ENCODE measurements at regions not wholly inside any gene's neighbourhood (a gene's known extent, or its start where the extent isn't known, plus 50 kb on each side); places are given as distances from the start of the nearest gene placed in this dataset.

- Histone ChIP-seq H3K4me3 (peak overlapping the region; percentile 29 to 50 (median 32)), H3K4me1 (replicated peaks in 1 of 2) (peaks cover 21 to 27% of the 10 kb centered on the region in 2 donors), H3K27ac (no peak overlapping the region)
- ATAC-seq (replicated peaks in 6 of 8), result peak in 3 of 8 experiments; percentile 28 to 44 (median 41)
- in situ Hi-C loops (cut with MboI; ENCODE audit: low pct_unique_long_range_greater_than_20kb in 2 of 9, low sequenced_read_pairs in 9 of 9, unreplicated experiment in 9 of 9), result no loop called here
- 18 to 90% (median 50%) methylated on average over 1 to 6 of the region's 6 CpGs; no CpG with 5 or more reads in 1 of the 10 experiments for WGBS, 10 experiments
These were observed 128.3 kb downstream of the AACS start for GRCh38 chr12:125193376-125194152.

- peak overlapping the region; percentile 29 to 50 (median 32) for H3K4me3 ChIP-seq
- 0 to 17% (median 0%) methylated on average over 2 to 14 of the region's 19 CpGs; no CpG with 5 or more reads in 2 of the 10 experiments for WGBS, 10 experiments
- in situ Hi-C loops (cut with MboI; ENCODE audit: low pct_unique_long_range_greater_than_20kb in 2 of 9, low sequenced_read_pairs in 9 of 9, unreplicated experiment in 9 of 9), result no loop called here
- H3K27ac ChIP-seq, result peak overlapping the region; percentile 75 to 85
- ATAC-seq (replicated peaks in 6 of 8), result peak; percentile 69 to 92 (median 84)
- peaks cover 24 to 28% of the 10 kb centered on the region in 2 donors for H3K4me1 ChIP-seq (replicated peaks in 1 of 2)
These were observed 129.0 kb downstream of the AACS start for GRCh38 chr12:125194163-125194773.

GRCh38 chr12:125194987-125195386 lies 129.8 kb downstream of the AACS start:
- Histone ChIP-seq H3K27ac (peak overlapping the region in 1 of 2 donors; percentile 85), H3K4me3 (peak overlapping the region in 4 of 5 donors; percentile 29 to 50 (median 40)), H3K4me1 (replicated peaks in 1 of 2) (peaks cover 19 to 21% of the 10 kb centered on the region in 2 donors)
- WGBS, 10 experiments, result 0 to 100% (median 69%) methylated on average over 2 to 7 of the region's 8 CpGs; no CpG with 5 or more reads in 1 of the 10 experiments
- in situ Hi-C loops (cut with MboI; ENCODE audit: low pct_unique_long_range_greater_than_20kb in 2 of 9, low sequenced_read_pairs in 9 of 9, unreplicated experiment in 9 of 9), result no loop called here
- peak in 1 of 8 experiments; percentile 20 for ATAC-seq (replicated peaks in 6 of 8)

GRCh38 chr12:125197326-125197725 lies 132.1 kb downstream of the AACS start:
- ATAC-seq (replicated peaks in 6 of 8), result no peak
- Histone ChIP-seq H3K4me3 (no peak overlapping the region), H3K27ac (no peak overlapping the region), H3K4me1 (replicated peaks in 1 of 2) (peaks cover 18 to 24% of the 10 kb centered on the region in 2 donors)
- in situ Hi-C loops (cut with MboI; ENCODE audit: low pct_unique_long_range_greater_than_20kb in 2 of 9, low sequenced_read_pairs in 9 of 9, unreplicated experiment in 9 of 9), result no loop called here
- WGBS, 10 experiments, result 13 to 100% (median 89%) methylated on average over 1 to 4 of the region's 4 CpGs; no CpG with 5 or more reads in 1 of the 10 experiments

GRCh38 chr12:125198652-125199051 lies 133.4 kb downstream of the AACS start:
- 4 to 20% (median 9%) methylated on average over 1 to 3 of the region's 4 CpGs; no CpG with 5 or more reads in 6 of the 10 experiments for WGBS, 10 experiments
- Histone ChIP-seq H3K27ac (no peak overlapping the region), H3K4me3 (no peak overlapping the region), H3K4me1 (replicated peaks in 1 of 2) (peaks cover 16 to 25% of the 10 kb centered on the region in 2 donors)
- in situ Hi-C loops (cut with MboI; ENCODE audit: low pct_unique_long_range_greater_than_20kb in 2 of 9, low sequenced_read_pairs in 9 of 9, unreplicated experiment in 9 of 9), result no loop called here
- ATAC-seq (replicated peaks in 6 of 8), result peak in 2 of 8 experiments; percentile 23 to 41

- no peak overlapping the region for H3K27ac ChIP-seq
- in situ Hi-C loops (cut with MboI; ENCODE audit: low pct_unique_long_range_greater_than_20kb in 2 of 9, low sequenced_read_pairs in 9 of 9, unreplicated experiment in 9 of 9), result no loop called here
- H3K4me1 ChIP-seq (replicated peaks in 1 of 2), result peaks cover 11 to 16% of the 10 kb centered on the region in 2 donors
- 36 to 100% (median 80%) methylated on average over 1 to 3 of the region's 3 CpGs; no CpG with 5 or more reads in 1 of the 10 experiments for WGBS, 10 experiments
- peak in 3 of 8 experiments; percentile 49 to 65 (median 60) for ATAC-seq (replicated peaks in 6 of 8)
- no peak overlapping the region for H3K4me3 ChIP-seq
These were observed 135.9 kb downstream of the AACS start for GRCh38 chr12:125201090-125201489.

GRCh38 chr12:125201940-125202339 lies 136.7 kb downstream of the AACS start:
- WGBS, 10 experiments, result 50 to 100% (median 100%) methylated on average over 1 to 2 of the region's 2 CpGs; no CpG with 5 or more reads in 5 of the 10 experiments
- ATAC-seq (replicated peaks in 6 of 8), result no peak
- H3K4me1 ChIP-seq (replicated peaks in 1 of 2), result peaks cover 11 to 16% of the 10 kb centered on the region in 2 donors
- H3K27ac ChIP-seq, result no peak overlapping the region
- in situ Hi-C loops (cut with MboI; ENCODE audit: low pct_unique_long_range_greater_than_20kb in 2 of 9, low sequenced_read_pairs in 9 of 9, unreplicated experiment in 9 of 9), result no loop called here
- H3K4me3 ChIP-seq, result no peak overlapping the region

- peaks cover 11 to 16% of the 10 kb centered on the region in 2 donors for H3K4me1 ChIP-seq (replicated peaks in 1 of 2)
- in situ Hi-C loops (cut with MboI; ENCODE audit: low pct_unique_long_range_greater_than_20kb in 2 of 9, low sequenced_read_pairs in 9 of 9, unreplicated experiment in 9 of 9), result no loop called here
- 20 to 100% (median 40%) methylated on average over 1 of the region's 1 CpG; no CpG with 5 or more reads in 5 of the 10 experiments for WGBS, 10 experiments
- ATAC-seq (replicated peaks in 6 of 8), result no peak
- H3K27ac ChIP-seq, result no peak overlapping the region
- H3K4me3 ChIP-seq, result no peak overlapping the region
These were observed 137.2 kb downstream of the AACS start for GRCh38 chr12:125202421-125202820.

GRCh38 chr12:125203145-125203765 lies 138.0 kb downstream of the AACS start:
- H3K4me1 ChIP-seq (replicated peaks in 1 of 2), result peaks cover 14 to 16% of the 10 kb centered on the region in 2 donors
- in situ Hi-C loops (cut with MboI; ENCODE audit: low pct_unique_long_range_greater_than_20kb in 2 of 9, low sequenced_read_pairs in 9 of 9, unreplicated experiment in 9 of 9), result no loop called here
- no peak overlapping the region for H3K27ac ChIP-seq
- peak in 2 of 8 experiments; percentile 33 to 53 for ATAC-seq (replicated peaks in 6 of 8)
- no peak overlapping the region for H3K4me3 ChIP-seq
- whole genome bisulfite sequencing, 10 experiments, result 13 to 88% (median 78%) methylated on average over 1 of the region's 1 CpG; no CpG with 5 or more reads in 4 of the 10 experiments

- in situ Hi-C loops (cut with MboI; ENCODE audit: low pct_unique_long_range_greater_than_20kb in 2 of 9, low sequenced_read_pairs in 9 of 9, unreplicated experiment in 9 of 9), result no loop called here
- ATAC-seq (replicated peaks in 6 of 8), result peak in 7 of 8 experiments; percentile 22 to 76 (median 68)
- Histone ChIP-seq H3K4me1 (replicated peaks in 1 of 2) (peaks cover 15 to 22% of the 10 kb centered on the region in 2 donors), H3K27ac (no peak overlapping the region), H3K4me3 (no peak overlapping the region)
- 20 to 80% (median 34%) methylated on average over 1 to 2 of the region's 5 CpGs; no CpG with 5 or more reads in 4 of the 10 experiments for WGBS, 10 experiments
These were observed 140.2 kb downstream of the AACS start for GRCh38 chr12:125205386-125205785.

- WGBS, 10 experiments, result 15 to 96% (median 32%) methylated on average over 5 to 6 of the region's 9 CpGs; no CpG with 5 or more reads in 7 of the 10 experiments
- no peak overlapping the region for H3K27ac ChIP-seq
- no peak for ATAC-seq (replicated peaks in 6 of 8)
- H3K4me3 ChIP-seq, result no peak overlapping the region
- in situ Hi-C loops (cut with MboI; ENCODE audit: low pct_unique_long_range_greater_than_20kb in 2 of 9, low sequenced_read_pairs in 9 of 9, unreplicated experiment in 9 of 9), result no loop called here
- peaks cover 10 to 22% of the 10 kb centered on the region in 2 donors for H3K4me1 ChIP-seq (replicated peaks in 1 of 2)
These were observed 141.5 kb downstream of the AACS start for GRCh38 chr12:125206711-125207110.

GRCh38 chr12:125208334-125208733 lies 143.1 kb downstream of the AACS start:
- peak overlapping the region in 1 of 2 donors; percentile 10 for H3K27ac ChIP-seq
- peaks cover 8 to 22% of the 10 kb centered on the region in 2 donors for H3K4me1 ChIP-seq (replicated peaks in 1 of 2)
- 64 to 92% (median 89%) methylated on average over 3 to 5 of the region's 5 CpGs; no CpG with 5 or more reads in 4 of the 10 experiments for WGBS, 10 experiments
- no peak overlapping the region for H3K4me3 ChIP-seq
- in situ Hi-C loops (cut with MboI; ENCODE audit: low pct_unique_long_range_greater_than_20kb in 2 of 9, low sequenced_read_pairs in 9 of 9, unreplicated experiment in 9 of 9), result no loop called here
- ATAC-seq (replicated peaks in 6 of 8), result peak in 1 of 8 experiments; percentile 4

All from motor neuron (in vitro differentiated cells).